H9 (cell line): ENCODE measurements at regions not wholly inside any gene's neighbourhood (a gene's known extent, or its start where the extent isn't known, plus 50 kb on each side); places are given as distances from the start of the nearest gene placed in this dataset.

Source experiments
- DNase-seq: peaks from one replicate; pipeline ENCODE4 v3.0.0-alpha.2; 2017
- H2AFZ ChIP-seq: one replicate; pipeline ENCODE4 v1.6.1; 2013; ENCODE audit warnings: mild to moderate bottlenecking, low read length, control low read depth, moderate library complexity
- H2AK5ac ChIP-seq: 2 replicates; pipeline ENCODE4 v1.6.1; 2013; ENCODE audit warnings: low read length, control low read depth, mixed read lengths; ENCODE audit not compliant: insufficient read length
- H2BK120ac ChIP-seq: one replicate; pipeline ENCODE4 v1.6.1; 2013; ENCODE audit warnings: low read depth, mild to moderate bottlenecking, low read length, control low read depth, inconsistent platforms; ENCODE audit not compliant: poor library complexity, severe bottlenecking
- H2BK12ac ChIP-seq: 2 replicates; pipeline ENCODE4 v1.6.1; 2013; ENCODE audit warnings: low read length, control low read depth, mixed read lengths, low read depth; ENCODE audit not compliant: insufficient read length
- H2BK15ac ChIP-seq: 2 replicates; pipeline ENCODE4 v1.6.1; 2013; ENCODE audit warnings: low read depth, low read length, control low read depth
- H2BK20ac ChIP-seq: one replicate; pipeline ENCODE4 v1.6.1; 2013; ENCODE audit warnings: low read depth, mild to moderate bottlenecking, low read length, control low read depth, inconsistent platforms; ENCODE audit not compliant: poor library complexity, severe bottlenecking
- H2BK5ac ChIP-seq: 2 replicates; pipeline ENCODE4 v1.6.1; 2013; ENCODE audit warnings: low read length, control low read depth, mixed read lengths; ENCODE audit not compliant: insufficient read length
- H3K14ac ChIP-seq: 2 replicates; pipeline ENCODE4 v1.6.1; 2013; ENCODE audit warnings: low read length, control low read depth; ENCODE audit not compliant: insufficient read depth
- H3K18ac ChIP-seq: 2 replicates; pipeline ENCODE4 v1.6.1; 2013; ENCODE audit warnings: low read depth, mild to moderate bottlenecking, mixed read lengths, low read length, control low read depth; ENCODE audit not compliant: insufficient read length
- H3K23ac ChIP-seq: 2 replicates; pipeline ENCODE4 v1.6.1; 2013; ENCODE audit warnings: low read length, control low read depth, mixed read lengths, low read depth; ENCODE audit not compliant: insufficient read length
- H3K23me2 ChIP-seq: 2 replicates; pipeline ENCODE4 v1.6.1; 2013; ENCODE audit warnings: low read depth, mild to moderate bottlenecking, mixed read lengths, low read length, control low read depth; ENCODE audit not compliant: insufficient read length, poor library complexity, severe bottlenecking
- H3K27ac ChIP-seq: 2 replicates; pipeline ENCODE4 v1.5.1; 2013; ENCODE audit warnings: low read length, control low read depth, mixed read lengths, low read depth; ENCODE audit not compliant: insufficient read length
- H3K27me3 ChIP-seq: 2 replicates; pipeline ENCODE4 v1.6.1; 2013; ENCODE audit warnings: low read length, control low read depth, inconsistent platforms; ENCODE audit not compliant: insufficient read depth
- H3K4ac ChIP-seq: 2 replicates; pipeline ENCODE4 v1.6.1; 2013; ENCODE audit warnings: low read depth, mild to moderate bottlenecking, control low read depth, inconsistent platforms, low read length, moderate library complexity
- H3K4me1 ChIP-seq: 2 replicates; pipeline ENCODE4 v1.6.1; 2013; ENCODE audit warnings: low read length, control low read depth, inconsistent platforms; ENCODE audit not compliant: insufficient read depth
- H3K4me2 ChIP-seq: 2 replicates; pipeline ENCODE4 v1.6.1; 2013; ENCODE audit warnings: low read length, control low read depth, mixed read lengths; ENCODE audit not compliant: insufficient read length, insufficient read depth
- H3K56ac ChIP-seq: 2 replicates; pipeline ENCODE4 v1.6.1; 2013; ENCODE audit warnings: low read depth, mild to moderate bottlenecking, mixed read lengths, low read length, control low read depth; ENCODE audit not compliant: insufficient read length
- H3K79me1 ChIP-seq: 2 replicates; pipeline ENCODE4 v1.6.1; 2013; ENCODE audit warnings: low read depth, mild to moderate bottlenecking, moderate library complexity, low read length, control low read depth, inconsistent platforms; ENCODE audit not compliant: insufficient read depth, poor library complexity, severe bottlenecking
- H3K79me2 ChIP-seq: 2 replicates; pipeline ENCODE4 v1.6.1; 2013; ENCODE audit warnings: low read length, control low read depth, inconsistent platforms; ENCODE audit not compliant: insufficient read depth
- H3K9ac ChIP-seq: 2 replicates; pipeline ENCODE4 v1.6.1; 2013; ENCODE audit warnings: low read length, control low read depth, mixed read lengths; ENCODE audit not compliant: insufficient read length; ENCODE audit errors: extremely low read depth
- H3K9me3 ChIP-seq: one replicate; pipeline ENCODE4 v1.6.1; 2013; ENCODE audit warnings: low read depth, low read length, inconsistent platforms; ENCODE audit not compliant: control insufficient read depth
- H3T11ph ChIP-seq: one replicate; pipeline ENCODE4 v1.6.1; 2013; ENCODE audit warnings: mild to moderate bottlenecking, low read length, control low read depth, inconsistent platforms
- H4K20me1 ChIP-seq: one replicate; pipeline ENCODE4 v1.6.1; 2013; ENCODE audit not compliant: control insufficient read depth, insufficient read length, insufficient read depth
- H4K5ac ChIP-seq: 2 replicates; pipeline ENCODE4 v1.6.1; 2013; ENCODE audit warnings: low read depth, mild to moderate bottlenecking, mixed read lengths, low read length, control low read depth; ENCODE audit not compliant: insufficient read length
- H4K8ac ChIP-seq: replicated peaks from 2 replicates; pipeline ENCODE4 v1.6.1; 2013; ENCODE audit warnings: low read length, control low read depth, mixed read lengths, low read depth; ENCODE audit not compliant: insufficient read length
- H4K91ac ChIP-seq: 2 replicates; pipeline ENCODE4 v1.6.1; 2013; ENCODE audit warnings: low read depth, mild to moderate bottlenecking, moderate library complexity, mixed read lengths, low read length, control low read depth; ENCODE audit not compliant: insufficient read length
- H3K27ac Mint-ChIP-seq, 3 experiments: 2 replicates in 2 of 3; 3 replicates in 1 of 3; pipeline ENCODE4 v1.8.0; 2020 to 2021; ENCODE audit warnings: mixed read lengths in 3 of 3, mild to moderate bottlenecking in 1 of 3, moderate library complexity in 1 of 3
- H3K27me3 Mint-ChIP-seq: 2 replicates; pipeline ENCODE4 v1.8.0; 2021; ENCODE audit warnings: low read depth, mild to moderate bottlenecking, moderate library complexity, mixed read lengths
- H3K36me3 Mint-ChIP-seq, 3 experiments: 2 replicates in 2 of 3; 3 replicates in 1 of 3; pipeline ENCODE4 v1.8.0; 2020 to 2021; ENCODE audit warnings: low read depth in 3 of 3, mixed read lengths in 3 of 3; ENCODE audit not compliant: insufficient read depth in 1 of 3
- H3K4me1 Mint-ChIP-seq, 2 experiments: 2 replicates each; pipeline ENCODE4 v1.8.0; 2020; ENCODE audit warnings: mixed read lengths in 2 of 2
- H3K4me3 Mint-ChIP-seq, 2 experiments: 2 replicates in 1 of 2; 3 replicates in 1 of 2; pipeline ENCODE4 v1.8.0; 2020 to 2021; ENCODE audit warnings: mild to moderate bottlenecking in 2 of 2, mixed read lengths in 2 of 2, moderate library complexity in 1 of 2
- H3K9me3 Mint-ChIP-seq, 2 experiments: 2 replicates in 1 of 2; 3 replicates in 1 of 2; pipeline ENCODE4 v1.8.0; 2020; ENCODE audit warnings: mild to moderate bottlenecking in 2 of 2, mixed read lengths in 2 of 2, moderate library complexity in 1 of 2
- CTCF ChIP-seq: fragments of 200-600 bp; sonication (generic); conservative IDR thresholded peaks from 3 replicates; pipeline ENCODE4 v1.8.0; 2021; ENCODE audit warnings: antibody characterized with exemption, mild to moderate bottlenecking
- WGBS: extraction: QIAGEN DNeasy Blood & Tissue Kit; methylation state at CpG from one replicate; pipeline ENCODE4 v1.1.7; 2013; ENCODE audit warnings: missing lambda C conversion rate, low lambda C conversion rate, mixed read lengths; ENCODE audit not compliant: insufficient read length; ENCODE audit errors: extremely low coverage; 5-methylcytosine and 5-hydroxymethylcytosine counted together

- Mint-ChIP-seq H3K4me1 (0 out of 4 replicates have a peak, but pooled peaks cover 0 to 2% of the 10 kb centered on the region in 2 experiments), H3K4me3 (no peak overlapping the region), H3K27me3 (peaks cover 2% of the 10 kb centered on the region; the same call in 1 of the 2 replicates), H3K9me3 (no peaks in the 10 kb centered on the region), H3K36me3 (no peaks in the 10 kb centered on the region; a peak in 2 of 7 replicates), H3K27ac (no peak overlapping the region)
- Histone ChIP-seq H4K91ac (no peak overlapping the region), H3T11ph (no peak overlapping the region), H3K18ac (no peak overlapping the region), H3K27me3 (no peaks in the 10 kb centered on the region), H4K20me1 (no peaks in the 10 kb centered on the region), H2BK5ac (no peak overlapping the region), H3K4ac (no peak overlapping the region), H3K4me2 (no peak overlapping the region), H2BK20ac (no peak overlapping the region), H3K14ac (no peak overlapping the region), H4K5ac (no peak overlapping the region), H2BK120ac (no peak overlapping the region), H2AFZ (no peak overlapping the region), H2BK15ac (no peak overlapping the region), H3K23ac (no peak overlapping the region), H3K79me1 (no peaks in the 10 kb centered on the region), H3K9me3 (no peaks in the 10 kb centered on the region), H3K23me2 (no peaks in the 10 kb centered on the region), H2BK12ac (no peak overlapping the region), H3K9ac (no peak overlapping the region), H3K27ac (no peak overlapping the region), H4K8ac (no peak overlapping the region), H2AK5ac (no peak overlapping the region), H3K79me2 (no peaks in the 10 kb centered on the region), H3K56ac (no peak overlapping the region), H3K4me1 (no peaks in the 10 kb centered on the region)
- DNase-seq: no peak
- no peak for TF ChIP-seq CTCF
- WGBS: no CpG with 5 or more reads among the region's 3 CpGs
Measured at GRCh38 chr9:79193001-79193400, 378.8 kb upstream of the TLE4 start.
